ENCODE measurements at regions not wholly inside any gene's neighbourhood (a gene's known extent, or its start where the extent isn't known, plus 50 kb on each side); places are given as distances from the start of the nearest gene placed in this dataset.

GRCh38 chr19:31656507-31656906 is 307.3 kb upstream of the TSHZ3 start:
- no peak overlapping the region for H3K14ac ChIP-seq (ENCODE audit: insufficient read length)
- H4K5ac ChIP-seq (ENCODE audit: insufficient read length, low read depth, low read length), result no peak overlapping the region
- no peak overlapping the region for H3K4me2 ChIP-seq (ENCODE audit: insufficient read depth in 1 of 2, low read depth in 2 of 2, low read length in 2 of 2)
- H3K23ac ChIP-seq (ENCODE audit: insufficient read length), result no peak overlapping the region
- ChIA-PET POLR2A (ENCODE audit: partially characterized antibody) (no interaction called here), CTCF (ENCODE audit: partially characterized antibody) (interaction anchor here (0.6 to 1.0 kb wide), 2 partner anchors 546 to 571 kb away, joined by 3 read pairs; no protein-coding TSS in a partner anchor)
- no peak overlapping the region for H2BK15ac ChIP-seq (ENCODE audit: low read length)
- no peak overlapping the region for H3K4ac ChIP-seq (replicated peaks; ENCODE audit: insufficient read length, low read depth, low read length)
- no peaks in the 10 kb centered on the region for H3K4me1 ChIP-seq (replicated peaks in 1 of 4; ENCODE audit: control insufficient read depth in 3 of 4, insufficient read depth in 4 of 4, low read length in 3 of 4)
- no peak overlapping the region for H2BK120ac ChIP-seq (replicated peaks; ENCODE audit: low read depth, low read length)
- no peak overlapping the region for H3K18ac ChIP-seq (ENCODE audit: extremely low read depth, low read length)
- H2BK20ac ChIP-seq (ENCODE audit: low read length), result no peak overlapping the region
- no peak overlapping the region for H2BK5ac ChIP-seq (ENCODE audit: low read depth, low read length)
- no peaks in the 10 kb centered on the region for H3K23me2 ChIP-seq (ENCODE audit: low read depth, low read length)
- whole genome bisulfite sequencing, 2 experiments (ENCODE audit: extremely low coverage in 1 of 2, insufficient coverage in 1 of 2, insufficient read length in 1 of 2, insufficient replicate concordance in 2 of 2, low coverage in 1 of 2, low lambda C conversion rate in 2 of 2, missing lambda C conversion rate in 1 of 2), result 90% methylated on average over 9 of the region's 9 CpGs; no CpG with 5 or more reads in 1 of the 2 experiments
- H3K79me1 ChIP-seq (ENCODE audit: low read depth, low read length), result no peaks in the 10 kb centered on the region
- H3K79me2 ChIP-seq (ENCODE audit: control insufficient read depth in 1 of 2, insufficient read depth in 2 of 2, low read length in 2 of 2), result no peaks in the 10 kb centered on the region
- H4K8ac ChIP-seq (ENCODE audit: extremely low read depth, insufficient read depth, low read length), result no peak overlapping the region
- no peak overlapping the region for H2AK5ac ChIP-seq (ENCODE audit: low read depth, low read length)
- H3K9me3 ChIP-seq (ENCODE audit: insufficient read depth in 2 of 2, low read depth in 1 of 2, low read length in 1 of 2), result no peaks in the 10 kb centered on the region
- no peak overlapping the region for H3K56ac ChIP-seq (replicated peaks; ENCODE audit: insufficient read length, low read depth, low read length)
- no peaks in the 10 kb centered on the region for H3K36me3 ChIP-seq (ENCODE audit: control insufficient read depth in 2 of 4, insufficient read depth in 4 of 4, low read length in 3 of 4)
- H4K91ac ChIP-seq (replicated peaks; ENCODE audit: insufficient read length, low read length), result no peak overlapping the region
- H3K9ac ChIP-seq (replicated peaks in 1 of 4; ENCODE audit: extremely low read depth in 1 of 4, low read depth in 3 of 4, low read length in 3 of 4), result no peak overlapping the region
- H4K20me1 ChIP-seq (replicated peaks in 1 of 2; ENCODE audit: control insufficient read depth in 1 of 2, insufficient read depth in 2 of 2, low read length in 2 of 2), result no peaks in the 10 kb centered on the region
- H3K4me3 ChIP-seq (ENCODE audit: extremely low read depth in 1 of 4, insufficient read depth in 2 of 4, low read depth in 3 of 4, low read length in 4 of 4), result no peak overlapping the region
- no peak overlapping the region for H3K27ac ChIP-seq (ENCODE audit: low read depth, low read length)
- DNase-seq (ENCODE audit: low read depth in 1 of 2, low spot score in 2 of 2) (no peak), FAIRE-seq (no peak)
- no peak overlapping the region for H2AFZ ChIP-seq (ENCODE audit: low read length)
- H2BK12ac ChIP-seq (ENCODE audit: low read depth, low read length), result no peak overlapping the region
- no peaks in the 10 kb centered on the region for H3K27me3 ChIP-seq (replicated peaks in 1 of 4; ENCODE audit: control insufficient read depth in 3 of 4, extremely low read depth in 1 of 4, insufficient read depth in 3 of 4, low read length in 3 of 4)
- TF ChIP-seq MAFK (IDR thresholded peaks at IDR 0.05; ENCODE audit: low read depth, low read length) (no peak), HDAC6 (IDR thresholded peaks at IDR 0.05; ENCODE audit: low read depth, low read length) (no peak), NANOG (IDR thresholded peaks at IDR 0.05; ENCODE audit: insufficient read depth, low read depth, low read length, poor library complexity, severe bottlenecking) (no peak), TAF7 (optimal IDR thresholded peaks at IDR 0.05; ENCODE audit: borderline replicate concordance, low read depth, low read length) (no peak), JUND (IDR thresholded peaks at IDR 0.05; ENCODE audit: low read length) (no peak), NRF1 (IDR thresholded peaks at IDR 0.05; ENCODE audit: low read depth, low read length) (no peak), GTF2F1 (IDR thresholded peaks at IDR 0.05; ENCODE audit: borderline replicate concordance, low read depth, low read length) (no peak), TEAD4 (IDR thresholded peaks at IDR 0.05; ENCODE audit: low read depth, low read length) (no peak)
